SK-N-DZ (cell line): ENCODE measurements at regions not wholly inside any gene's neighbourhood (a gene's known extent, or its start where the extent isn't known, plus 50 kb on each side); places are given as distances from the start of the nearest gene placed in this dataset.
"Not testable (repeated sequence)": the region's sequence is repeated elsewhere in the genome, so short reads cannot be mapped to it uniquely, and the experiment has no call there.

Source experiments
- DNase-seq: peaks from one replicate; pipeline ENCODE4 v3.0.0-alpha.2; 2015; ENCODE audit warnings: low spot score

GRCh38 chr15:62407962-62408361 lies 242.9 kb upstream of the C2CD4B start:
- DNase-seq = no peak

DNA sequence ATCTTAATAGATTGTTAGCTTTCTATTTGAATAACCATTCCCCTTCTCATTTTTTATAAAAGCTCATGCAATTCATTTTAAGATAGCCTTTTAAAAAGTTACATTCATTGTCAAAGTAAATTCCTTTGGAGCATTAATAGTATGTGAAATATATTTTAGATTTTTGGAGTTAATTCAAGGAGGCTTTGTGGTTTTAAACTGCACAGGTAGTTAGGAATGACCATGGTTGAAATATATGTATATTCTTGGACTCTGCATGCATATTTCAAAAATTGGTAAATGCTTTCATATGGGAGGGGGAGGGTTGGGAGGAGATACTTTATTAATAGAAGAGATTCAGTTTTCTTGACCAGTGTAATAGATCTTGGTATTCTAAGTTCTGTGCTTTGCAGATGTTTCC lies 244.4 kb upstream of the C2CD4B start:
- no peak for DNase-seq

DNA sequence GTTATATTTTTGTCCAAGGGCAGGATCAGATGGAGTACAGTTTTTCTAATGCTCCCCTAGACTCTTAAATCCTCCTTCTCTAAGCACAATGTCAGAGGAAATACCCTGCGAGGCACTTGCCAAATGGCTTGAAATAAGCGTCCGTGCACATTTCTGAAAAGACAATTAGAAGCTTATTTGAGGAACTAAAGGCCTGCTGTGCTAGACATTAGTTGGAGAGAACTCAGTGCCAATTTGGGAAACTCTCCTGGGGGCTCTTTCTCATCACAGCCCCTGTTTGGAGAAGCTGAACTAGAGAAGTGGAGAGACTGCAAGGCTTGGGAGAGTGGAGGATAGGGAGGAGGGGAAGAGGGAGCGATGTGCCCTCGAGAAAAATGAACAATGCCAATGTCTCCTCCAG lies 247.6 kb upstream of the C2CD4B start:
- no peak for DNase-seq

GRCh38 chr15:62413153-62413552 lies 248.1 kb upstream of the C2CD4B start:
- peak; percentile 34 for DNase-seq

- DNase-seq = no peak
These were observed 248.7 kb upstream of the C2CD4B start for GRCh38 chr15:62413786-62414185.

GRCh38 chr15:62415498-62415897 lies 250.4 kb upstream of the C2CD4B start:
- DNase-seq = no peak

DNA sequence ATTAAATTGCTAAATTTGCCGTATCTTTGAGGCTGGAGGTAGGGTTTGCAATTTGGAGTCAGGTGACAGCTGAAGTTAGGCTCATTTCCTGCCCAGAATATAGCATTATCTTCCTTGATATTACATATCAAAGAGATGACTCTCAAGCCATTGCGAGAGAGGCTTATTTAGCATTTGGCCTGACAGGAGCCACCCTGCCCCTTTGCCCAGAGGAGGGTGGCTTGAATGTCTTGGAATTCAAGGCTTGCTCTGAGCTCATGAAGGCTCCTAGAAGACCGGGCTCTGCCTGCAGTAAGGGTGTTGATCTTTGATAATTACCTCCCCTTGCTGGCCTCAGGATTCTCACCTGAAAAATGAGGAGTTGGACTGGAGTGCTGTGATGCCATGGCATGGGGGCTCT lies 251.4 kb upstream of the C2CD4B start:
- no peak for DNase-seq

DNA sequence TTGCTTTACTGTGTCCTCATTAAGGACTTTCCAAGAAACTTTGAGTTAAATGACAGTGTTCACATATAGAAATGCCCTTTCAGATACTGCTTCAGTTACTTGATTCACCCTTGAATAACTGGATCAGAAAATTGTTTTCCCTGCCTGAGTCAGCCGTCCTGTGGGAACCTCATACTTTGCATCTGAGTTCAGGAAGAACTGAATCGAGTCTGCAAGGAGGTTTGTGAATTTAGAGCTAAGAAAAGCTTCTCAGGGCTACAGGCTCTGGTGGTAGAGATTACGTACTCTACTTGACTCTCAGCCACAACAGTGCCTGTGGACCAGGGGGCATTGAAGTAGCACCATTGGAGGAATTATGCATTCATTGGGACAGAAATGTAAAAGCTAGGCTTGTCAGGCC lies 252.4 kb upstream of the C2CD4B start:
- no peak for DNase-seq

DNA sequence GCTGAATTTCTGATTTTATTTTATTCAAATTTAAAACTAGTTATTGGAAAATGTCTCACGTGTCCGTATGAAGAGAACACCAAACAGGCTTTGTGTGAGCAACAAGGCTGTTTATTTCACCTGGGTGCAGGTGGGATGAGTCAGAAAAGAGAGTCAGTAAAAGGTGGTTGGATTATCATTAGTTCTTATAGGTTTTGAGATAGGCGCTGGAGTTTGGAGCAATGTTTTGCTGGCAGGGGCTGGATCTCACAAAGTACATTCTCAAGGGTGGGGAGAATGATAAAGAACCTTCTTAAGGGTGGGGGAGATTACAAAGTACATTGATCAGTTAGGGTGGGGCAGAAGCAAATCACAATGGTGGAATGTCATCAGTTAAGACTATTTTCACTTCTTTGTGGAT lies 253.4 kb upstream of the C2CD4B start:
- not testable (repeated sequence) for DNase-seq

GRCh38 chr15:62419192-62419591 lies 254.1 kb upstream of the C2CD4B start:
- no peak for DNase-seq

DNA sequence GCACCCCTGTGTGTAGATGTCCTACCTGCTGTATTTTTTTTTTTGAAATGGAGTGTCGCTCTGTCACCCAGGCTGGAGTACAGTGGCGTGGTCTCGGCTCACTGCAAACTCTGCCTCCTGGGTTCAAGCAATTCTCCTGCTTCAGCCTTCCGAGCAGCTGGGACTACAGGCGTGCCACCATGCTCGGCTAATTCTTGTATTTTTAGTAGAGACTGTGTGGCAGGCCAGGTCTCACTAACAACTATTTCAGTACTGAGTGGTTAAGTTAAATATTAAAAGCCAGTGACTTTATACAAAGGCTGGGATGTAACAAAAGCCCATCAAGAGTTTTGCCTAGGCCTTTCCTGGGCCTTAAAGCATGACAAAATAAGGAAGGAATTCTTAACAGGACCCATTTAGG lies 255.3 kb upstream of the C2CD4B start:
- DNase-seq = not testable (repeated sequence)

DNA sequence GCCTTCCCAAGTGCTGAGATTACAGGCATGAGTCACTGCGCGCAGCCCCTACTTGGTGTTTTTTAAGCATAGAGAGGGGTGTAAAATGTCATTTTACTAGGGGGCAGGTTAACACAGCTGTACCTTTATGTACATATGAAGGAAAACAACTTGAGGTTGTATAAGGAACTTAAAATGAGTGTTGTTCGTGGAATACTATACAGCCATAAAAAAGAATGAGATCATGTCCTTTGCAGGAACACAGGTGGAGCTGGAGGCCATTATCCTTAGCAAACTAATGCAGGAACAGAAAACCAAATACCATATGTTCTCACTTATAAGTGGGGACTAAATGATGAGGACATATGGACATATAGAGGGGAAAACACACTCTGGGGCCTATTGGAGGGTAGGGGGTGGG lies 256.2 kb upstream of the C2CD4B start:
- no peak for DNase-seq

DNA sequence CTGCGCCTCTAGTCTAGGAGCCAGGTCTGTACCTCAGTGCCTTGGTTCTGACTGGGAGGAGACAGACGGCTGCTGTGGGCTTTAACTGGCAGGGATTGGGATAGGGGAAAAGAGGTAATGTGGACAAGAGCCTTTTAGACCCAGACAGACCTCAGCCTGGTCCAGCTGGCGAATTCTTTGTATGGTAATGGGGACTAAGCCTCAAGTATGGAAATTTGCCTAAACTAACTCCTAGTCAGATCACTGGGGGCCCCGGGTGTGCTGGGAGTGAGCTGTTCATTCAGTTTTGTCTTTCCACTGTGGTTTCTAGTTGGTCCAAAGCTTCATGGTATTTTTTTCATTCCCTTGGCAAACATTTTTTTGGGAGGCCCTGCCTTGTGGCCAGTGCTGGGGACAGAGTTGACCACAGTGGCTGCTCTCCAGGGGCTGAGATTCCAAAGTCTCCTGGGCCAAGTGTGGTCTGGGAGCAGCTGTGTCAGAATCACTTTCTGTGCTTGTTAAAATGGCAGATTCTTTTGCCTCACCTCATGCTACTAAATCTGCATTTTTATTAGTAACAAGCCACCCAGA lies 261.4 kb upstream of the C2CD4B start:
- DNase-seq = no peak

GRCh38 chr15:62428259-62428658 lies 263.2 kb upstream of the C2CD4B start:
- DNase-seq = no peak

DNA sequence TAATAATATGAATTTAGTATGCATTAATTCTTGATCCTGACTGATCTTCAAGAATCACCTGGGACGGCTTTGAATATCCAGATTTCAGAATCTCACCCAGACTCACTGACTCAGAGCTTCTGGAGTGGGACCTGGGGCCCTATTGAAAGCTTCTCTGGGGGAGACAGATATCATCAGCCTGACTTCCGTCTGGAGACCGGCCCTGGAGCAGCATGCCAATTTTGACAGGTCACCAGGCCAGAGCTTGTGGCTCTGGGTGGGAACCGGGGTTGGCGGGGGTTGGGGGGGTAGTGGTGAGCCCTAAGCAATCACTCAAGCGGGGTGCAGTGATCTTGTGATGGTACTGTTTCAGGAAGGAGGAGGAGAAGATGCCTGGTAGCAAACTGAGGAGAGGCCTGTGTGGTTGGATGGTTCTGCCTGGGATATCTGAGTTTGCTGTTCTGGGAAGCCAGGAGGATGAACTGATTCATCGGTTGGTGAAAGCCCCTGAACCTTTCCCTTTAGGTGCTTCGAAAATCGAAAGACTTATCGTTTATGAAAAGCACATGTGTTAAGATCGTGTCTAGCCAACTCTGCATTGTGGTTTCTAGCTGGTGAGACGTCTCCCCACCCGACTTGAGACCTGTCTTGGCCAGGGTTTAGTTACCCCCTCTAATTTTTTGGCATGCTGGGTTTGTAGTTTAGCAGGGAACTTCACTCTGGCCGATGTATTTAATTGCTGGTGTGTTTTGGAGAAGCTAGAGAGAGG lies 263.9 kb upstream of the C2CD4B start:
- no peak for DNase-seq

DNA sequence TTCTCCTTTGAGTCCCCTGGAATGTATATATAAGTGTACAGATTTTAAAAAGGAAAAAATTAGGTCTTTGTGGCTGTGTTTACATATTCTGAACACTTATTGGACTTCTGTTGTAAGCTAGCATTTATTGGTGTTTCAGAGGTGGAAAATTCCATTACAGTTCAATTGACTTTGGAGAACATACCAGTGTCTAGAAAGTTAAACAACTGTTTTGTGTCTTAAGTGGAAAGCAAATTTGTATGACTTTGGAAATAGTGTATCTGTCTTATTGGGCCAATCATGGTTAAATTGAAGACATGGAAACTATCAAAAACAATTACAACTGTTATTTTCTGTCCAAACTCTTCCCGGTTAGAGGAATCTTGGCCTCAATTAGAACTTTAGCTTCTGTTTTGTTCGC lies 265.0 kb upstream of the C2CD4B start:
- DNase-seq = no peak

GRCh38 chr15:62430552-62430951 lies 265.5 kb upstream of the C2CD4B start:
- DNase-seq = no peak

- no peak for DNase-seq
These were observed 266.1 kb upstream of the C2CD4B start for GRCh38 chr15:62431008-62431797.

DNA sequence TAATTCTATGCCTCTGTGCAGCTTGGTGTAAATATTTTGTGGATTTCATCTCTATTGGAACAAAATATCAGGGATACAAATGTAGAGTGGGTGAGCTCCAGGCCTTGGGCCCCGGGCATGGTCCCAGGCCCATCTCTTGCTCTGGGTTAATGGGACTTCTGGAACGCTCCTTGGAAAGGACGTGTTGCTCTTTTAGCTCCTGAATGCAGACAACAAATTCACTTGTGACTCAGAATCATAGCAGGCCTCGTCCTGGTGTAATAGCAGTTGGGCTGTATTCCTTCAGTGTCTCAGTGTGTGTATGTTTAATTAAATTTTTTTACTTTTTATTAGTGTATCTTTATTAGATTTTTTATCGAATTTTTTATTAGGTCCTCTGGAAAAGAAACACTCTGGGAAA lies 266.7 kb upstream of the C2CD4B start:
- no peak for DNase-seq

- no peak for DNase-seq
These were observed 267.8 kb upstream of the C2CD4B start for GRCh38 chr15:62432702-62433398.

GRCh38 chr15:62436235-62436634 lies 271.1 kb upstream of the C2CD4B start:
- no peak for DNase-seq

DNA sequence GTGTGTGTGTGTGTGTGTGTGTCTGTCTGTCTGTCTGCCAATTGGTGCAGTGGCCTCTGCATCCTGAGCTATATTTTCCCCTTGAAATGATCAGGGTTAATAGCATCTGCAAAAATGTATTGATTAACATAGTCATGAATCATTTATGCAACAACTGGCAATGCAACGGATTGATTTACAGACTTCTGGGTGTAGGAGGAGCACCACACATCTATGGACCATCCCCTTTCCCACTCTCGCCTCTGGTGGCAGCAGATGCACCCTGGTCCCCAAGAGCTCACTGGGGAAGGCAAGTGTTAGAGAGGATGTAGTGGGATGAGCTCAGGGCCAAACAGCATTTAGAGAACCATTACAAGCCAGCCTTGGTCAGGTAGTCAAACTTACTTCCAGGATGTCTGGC lies 272.7 kb upstream of the C2CD4B start:
- no peak for DNase-seq
